HCT116 (cell line): ENCODE measurements at regions not wholly inside any gene's neighbourhood (a gene's known extent, or its start where the extent isn't known, plus 50 kb on each side); places are given as distances from the start of the nearest gene placed in this dataset.

ENCODE experiments used
- ATAC-seq: fragments of 200-7000 bp; cut with Tn5 transposase; 2 replicates; pipeline ENCODE4 v1.9.1; 2020; ENCODE audit warnings: mild to moderate bottlenecking, moderate library complexity
- BruUV-seq: library from RNA; stranded (reverse); fragments of 400-500 nt; replicated peaks from 2 replicates; lab custom pipeline; 2021; lab: Mats Ljungman, UMichigan
- CTCF ChIA-PET: fragments of 300-600 bp; sonication (Branson Sonifier 250); formaldehyde crosslinking; loops from one replicate; lab custom pipeline; 2021; ENCODE audit warnings: antibody characterized with exemption; lab: Charles Lee
- POLR2A ChIA-PET: fragments of 300-600, 350-600 bp; sonication (Branson Sonifier 250); formaldehyde crosslinking; loops from one replicate; lab custom pipeline; 2021; ENCODE audit warnings: antibody characterized with exemption; lab: Charles Lee
- RAD21 ChIA-PET, 2 experiments: fragments of 300-600 bp; sonication (Branson Sonifier 250); formaldehyde crosslinking; loops; one replicate each; lab custom pipeline; 2023; ENCODE audit warnings: low total read pairs in 2 of 2; ENCODE audit not compliant: uncharacterized antibody in 2 of 2, unreplicated experiment in 2 of 2, low non-redundant PET in 1 of 2; lab: Charles Lee
- DNase-seq: peaks from one replicate; pipeline ENCODE4 v3.0.0-alpha.2; 2010; ENCODE audit warnings: low read depth, low spot score
- H2AFZ ChIP-seq: fragments of 200-600 bp; shearing (Covaris generic), sonication (generic); 2 replicates; pipeline ENCODE4 v1.6.1; 2017; ENCODE audit warnings: low read depth, mixed run types, mixed read lengths, antibody characterized with exemption, low read length; ENCODE audit not compliant: poor library complexity, severe bottlenecking
- H3K27ac ChIP-seq: 2 replicates; pipeline ENCODE4 v1.5.1; 2012; ENCODE audit warnings: low read depth, low read length
- H3K27me3 ChIP-seq: fragments of 200-600 bp; sonication (generic); 2 replicates; pipeline ENCODE4 v1.6.1; 2016; ENCODE audit warnings: mixed run types, low read length, mixed read lengths; ENCODE audit not compliant: insufficient read depth
- H3K36me3 ChIP-seq, 2 experiments: fragments of 200-500 bp in 1 of 2; fragments of 200-600 bp in 1 of 2; sonication (Bioruptor generic) in 1 of 2; sonication (generic) in 1 of 2; 2 replicates each; pipeline versions ENCODE4 v1.5.1 to v1.6.1; 2014 to 2016; ENCODE audit warnings: low read length in 2 of 2, inconsistent platforms in 1 of 2, mixed read lengths in 1 of 2, mixed run types in 1 of 2; ENCODE audit not compliant: insufficient read depth in 2 of 2, control insufficient read depth in 1 of 2
- H3K4me1 ChIP-seq, 2 experiments: fragments of 200-600 bp in 1 of 2; sonication (generic) in 1 of 2; 2 replicates each; pipeline versions ENCODE4 v1.5.1 to v1.6.1; 2012 to 2017; ENCODE audit warnings: low read length in 2 of 2, inconsistent platforms in 1 of 2, mild to moderate bottlenecking in 1 of 2, mixed read lengths in 1 of 2, mixed run types in 1 of 2, moderate library complexity in 1 of 2; ENCODE audit not compliant: insufficient read depth in 2 of 2, control insufficient read depth in 1 of 2
- H3K4me2 ChIP-seq: fragments of 200-600 bp; sonication (generic); 2 replicates; pipeline ENCODE4 v1.6.1; 2017; ENCODE audit warnings: mixed run types, low read length, mixed read lengths
- H3K4me3 ChIP-seq, 2 experiments: fragments of 200-600 bp in 1 of 2; sonication (generic) in 1 of 2; replicated peaks in 1 of 2; 2 replicates each; pipeline ENCODE4 v1.5.1; 2011 to 2016; ENCODE audit warnings: low read length in 2 of 2, control low read depth in 1 of 2, low read depth in 1 of 2, mild to moderate bottlenecking in 1 of 2, mixed read lengths in 1 of 2, mixed run types in 1 of 2
- H3K79me2 ChIP-seq: fragments of 200-600 bp; sonication (generic); 2 replicates; pipeline ENCODE4 v1.6.1; 2017; ENCODE audit warnings: mild to moderate bottlenecking, mixed run types, low read length, moderate library complexity, mixed read lengths; ENCODE audit not compliant: insufficient read depth
- H3K9ac ChIP-seq: fragments of 200-600 bp; sonication (generic); 2 replicates; pipeline ENCODE4 v1.6.1; 2016; ENCODE audit warnings: low read length, mixed read lengths
- H3K9me2 ChIP-seq: fragments of 200-600 bp; sonication (generic), shearing (Covaris generic); 2 replicates; pipeline ENCODE4 v1.6.1; 2017; ENCODE audit warnings: mixed run types, mild to moderate bottlenecking, moderate library complexity; ENCODE audit not compliant: insufficient read depth
- H3K9me3 ChIP-seq, 2 experiments: fragments of 200-500 bp in 1 of 2; fragments of 200-600 bp in 1 of 2; sonication (Bioruptor generic) in 1 of 2; sonication (generic) in 1 of 2; 2 replicates each; pipeline ENCODE4 v1.6.1; 2014 to 2017; ENCODE audit warnings: low read length in 2 of 2, mixed read lengths in 2 of 2, inconsistent platforms in 1 of 2, low read depth in 1 of 2, mild to moderate bottlenecking in 1 of 2, mixed run types in 1 of 2, moderate library complexity in 1 of 2; ENCODE audit not compliant: control insufficient read depth in 1 of 2, insufficient read depth in 1 of 2
- H4K20me1 ChIP-seq: fragments of 200-600 bp; sonication (generic), shearing (Covaris generic); 2 replicates; pipeline ENCODE4 v1.6.1; 2017; ENCODE audit warnings: mixed run types, mild to moderate bottlenecking, moderate library complexity; ENCODE audit not compliant: insufficient read depth
- ATF3 ChIP-seq: IDR thresholded peaks from 2 replicates; pipeline ENCODE4 v1.6.1; 2012
- CBX3 ChIP-seq: IDR thresholded peaks from 2 replicates; pipeline ENCODE4 v1.6.1; 2012; ENCODE audit warnings: low read depth
- ELF1 ChIP-seq: IDR thresholded peaks from 2 replicates; pipeline ENCODE4 v1.6.1; 2012; ENCODE audit warnings: low read depth, borderline replicate concordance
- EZH2phosphoT487 ChIP-seq: fragments of 200-600 bp; IDR thresholded peaks from 2 replicates; pipeline ENCODE4 v1.6.1; 2018; ENCODE audit warnings: antibody characterized with exemption, borderline replicate concordance
- MAX ChIP-seq: IDR thresholded peaks from 2 replicates; pipeline ENCODE4 v1.6.1; 2012
- POLR2AphosphoS5 ChIP-seq: IDR thresholded peaks from 2 replicates; pipeline ENCODE4 v1.6.1; 2011; ENCODE audit warnings: mild to moderate bottlenecking, low read depth, low read length, moderate library complexity
- RAD21 ChIP-seq: IDR thresholded peaks from 2 replicates; pipeline ENCODE4 v1.6.1; 2012; ENCODE audit warnings: low read depth, mild to moderate bottlenecking
- SIN3A ChIP-seq: IDR thresholded peaks from 2 replicates; pipeline ENCODE4 v1.6.1; 2012; ENCODE audit warnings: low read depth
- SP1 ChIP-seq: IDR thresholded peaks from 2 replicates; pipeline ENCODE4 v1.6.1; 2012; ENCODE audit warnings: low read depth
- TCF7L2 ChIP-seq: IDR thresholded peaks from 2 replicates; pipeline ENCODE4 v1.7.0; 2011; ENCODE audit warnings: borderline replicate concordance, inconsistent platforms; ENCODE audit not compliant: insufficient read depth, insufficient read length; ENCODE audit errors: extremely low read depth
- ZFX ChIP-seq: fragments of 450-650 bp; IDR thresholded peaks from 2 replicates; pipeline ENCODE4 v1.6.1; 2017
- ZNF274 ChIP-seq: fragments of 200-500 bp; sonication (Bioruptor generic); IDR thresholded peaks from 2 replicates; pipeline ENCODE4 v1.6.1; 2014; ENCODE audit warnings: mild to moderate bottlenecking, low read depth, low read length, inconsistent platforms
- intact Hi-C: fragments of 100-400 bp; cut with micrococcal nuclease; formaldehyde crosslinking; loops from 2 replicates; pipeline ENCODE4 v1.10.0; 2022

DNA sequence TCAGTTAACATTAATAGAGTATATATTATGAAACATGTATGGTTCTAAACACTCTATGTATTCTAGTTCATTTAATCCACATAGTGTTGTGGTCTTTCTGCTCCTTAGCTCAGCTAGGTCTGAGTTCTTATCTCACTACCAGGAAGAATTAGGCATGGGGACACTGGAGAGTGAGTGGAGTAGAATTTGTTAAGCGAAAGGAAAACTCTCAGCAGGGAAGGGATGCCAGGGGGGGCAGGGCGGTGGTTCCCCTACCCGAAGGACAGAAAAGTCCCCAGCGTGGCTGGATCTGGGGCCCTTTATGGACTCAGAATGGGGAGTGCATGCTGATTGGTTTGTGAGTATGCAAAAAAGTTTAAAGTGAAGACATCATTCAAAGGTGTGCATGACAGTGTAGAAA, 727.5 kb downstream of the TBC1D32 start (continued):
- TF ChIP-seq SIN3A (no peak), ELF1 (no peak), ZFX (no peak), RAD21 (no peak), POLR2AphosphoS5 (no peak), CBX3 (no peak)

- Histone ChIP-seq H3K9me3 (no peaks in the 10 kb centered on the region), H2AFZ (no peak overlapping the region), H4K20me1 (no peaks in the 10 kb centered on the region), H3K4me1 (peaks cover 0 to 5% of the 10 kb centered on the region in 2 experiments; a peak in 2 of 4 replicates), H3K4me3 (no peak overlapping the region), H3K36me3 (no peaks in the 10 kb centered on the region), H3K4me2 (no peak overlapping the region), H3K9me2 (no peaks in the 10 kb centered on the region), H3K27ac (no peak overlapping the region), H3K79me2 (no peaks in the 10 kb centered on the region), H3K9ac (no peak overlapping the region), H3K27me3 (no peaks in the 10 kb centered on the region)
- ChIA-PET CTCF (no interaction called here), POLR2A (no interaction called here), RAD21 (no interaction called here)
- no TSS peak for BruUV-seq
- no peak for DNase-seq
- TF ChIP-seq MAX (no peak), TCF7L2 (no peak), SIN3A (no peak), ATF3 (no peak), SP1 (no peak), EZH2phosphoT487 (no peak), ZNF274 (no peak)
- intact Hi-C loops, result no loop called here
- ATAC-seq, result no peak
These were observed 729.8 kb downstream of the TBC1D32 start for GRCh38 chr6:120604510-120604909.
